ENCODE measurements at regions not wholly inside any gene's neighbourhood (a gene's known extent, or its start where the extent isn't known, plus 50 kb on each side); places are given as distances from the start of the nearest gene placed in this dataset.

GRCh38 chr2:36267194-36267593 lies 88.4 kb upstream of the CRIM1 start:
- H3K4me3 Mint-ChIP-seq = no peak overlapping the region
- peaks cover 3 to 15% of the 10 kb centered on the region in 2 donors for H3K36me3 Mint-ChIP-seq (ENCODE audit: insufficient read depth in 2 of 2)
- H3K9me3 Mint-ChIP-seq = peaks cover 0 to 12% of the 10 kb centered on the region in 2 donors
- H3K27me3 Mint-ChIP-seq (ENCODE audit: low read depth) = no peaks in the 10 kb centered on the region
- DNase-seq = no peak
- H3K27ac Mint-ChIP-seq = peak overlapping the region; percentile 43
- no peak for ATAC-seq (replicated peaks in 1 of 2)
- H3K4me1 Mint-ChIP-seq (ENCODE audit: low read depth) = peaks cover 16% of the 10 kb centered on the region

- DNase-seq = no peak
- ATAC-seq (replicated peaks in 1 of 2) = peak; percentile 72 to 82
- no peaks in the 10 kb centered on the region for H3K27me3 Mint-ChIP-seq (ENCODE audit: low read depth)
- peaks cover 16% of the 10 kb centered on the region for H3K4me1 Mint-ChIP-seq (ENCODE audit: low read depth)
- no peak overlapping the region for H3K4me3 Mint-ChIP-seq
- H3K36me3 Mint-ChIP-seq (ENCODE audit: insufficient read depth in 2 of 2) = peaks cover 3 to 15% of the 10 kb centered on the region in 2 donors
- peak overlapping the region; percentile 43 for H3K27ac Mint-ChIP-seq
- H3K9me3 Mint-ChIP-seq = peaks cover 0 to 12% of the 10 kb centered on the region in 2 donors
Measured at GRCh38 chr2:36266536-36267121, 88.9 kb upstream of the CRIM1 start.

- H3K4me1 Mint-ChIP-seq (ENCODE audit: low read depth) = peaks cover 16% of the 10 kb centered on the region
- H3K4me3 Mint-ChIP-seq = no peak overlapping the region
- DNase-seq (no peak), ATAC-seq (replicated peaks in 1 of 2) (no peak)
- H3K36me3 Mint-ChIP-seq (ENCODE audit: insufficient read depth in 2 of 2) = peaks cover 3 to 12% of the 10 kb centered on the region in 2 donors
- H3K27me3 Mint-ChIP-seq (ENCODE audit: low read depth) = peaks cover under 1% of the 10 kb centered on the region
- H3K27ac Mint-ChIP-seq = peak overlapping the region; percentile 80
- H3K9me3 Mint-ChIP-seq = peaks cover 0 to 13% of the 10 kb centered on the region in 2 donors
Measured at GRCh38 chr2:36262581-36262980, 93.0 kb upstream of the CRIM1 start.

GRCh38 chr2:36255863-36256262 lies 99.7 kb upstream of the CRIM1 start:
- H3K9me3 Mint-ChIP-seq = peaks cover 0 to 1% of the 10 kb centered on the region in 2 donors
- H3K27me3 Mint-ChIP-seq (ENCODE audit: low read depth) = peaks cover 23% of the 10 kb centered on the region
- no peak overlapping the region for H3K27ac Mint-ChIP-seq
- DNase-seq = no peak
- no peaks in the 10 kb centered on the region for H3K36me3 Mint-ChIP-seq (ENCODE audit: insufficient read depth in 2 of 2)
- no peak for ATAC-seq (replicated peaks in 1 of 2)
- no peak overlapping the region for H3K4me3 Mint-ChIP-seq
- no peaks in the 10 kb centered on the region for H3K4me1 Mint-ChIP-seq (ENCODE audit: low read depth)

- H3K4me3 Mint-ChIP-seq = no peak overlapping the region
- peaks cover 4% of the 10 kb centered on the region for H3K4me1 Mint-ChIP-seq (ENCODE audit: low read depth)
- peaks cover 23% of the 10 kb centered on the region for H3K27me3 Mint-ChIP-seq (ENCODE audit: low read depth)
- peaks cover 0 to 3% of the 10 kb centered on the region in 2 donors for H3K36me3 Mint-ChIP-seq (ENCODE audit: insufficient read depth in 2 of 2)
- no peak overlapping the region for H3K27ac Mint-ChIP-seq
- H3K9me3 Mint-ChIP-seq = peaks cover 0 to 2% of the 10 kb centered on the region in 2 donors
- ATAC-seq (replicated peaks in 1 of 2) = no peak
- no peak for DNase-seq
Measured at GRCh38 chr2:36253086-36253485, 102.5 kb upstream of the CRIM1 start.

- H3K36me3 Mint-ChIP-seq (ENCODE audit: insufficient read depth in 2 of 2) = peaks cover 3 to 5% of the 10 kb centered on the region in 2 donors
- peak overlapping the region; percentile 58 to 88 for H3K4me3 Mint-ChIP-seq
- peaks cover 59% of the 10 kb centered on the region for H3K4me1 Mint-ChIP-seq (ENCODE audit: low read depth)
- DNase-seq (no peak), ATAC-seq (replicated peaks in 1 of 2) (peak; percentile 90 to 93)
- H3K27me3 Mint-ChIP-seq (ENCODE audit: low read depth) = peaks cover 11% of the 10 kb centered on the region
- H3K9me3 Mint-ChIP-seq = peaks cover 0 to 2% of the 10 kb centered on the region in 2 donors
- peak overlapping the region; percentile 99 for H3K27ac Mint-ChIP-seq
Measured at GRCh38 chr2:36246320-36246990, 109.1 kb upstream of the CRIM1 start.

GRCh38 chr2:36245651-36246050 lies 109.9 kb upstream of the CRIM1 start:
- Mint-ChIP-seq H3K9me3 (peaks cover 0 to 2% of the 10 kb centered on the region in 2 donors), H3K4me3 (peak overlapping the region in 1 of 2 donors; percentile 25), H3K27ac (peak overlapping the region; percentile 65), H3K4me1 (ENCODE audit: low read depth) (peaks cover 67% of the 10 kb centered on the region), H3K27me3 (ENCODE audit: low read depth) (peaks cover 7% of the 10 kb centered on the region), H3K36me3 (ENCODE audit: insufficient read depth in 2 of 2) (peaks cover 3 to 5% of the 10 kb centered on the region in 2 donors)
- DNase-seq = no peak
- ATAC-seq (replicated peaks in 1 of 2) = no peak

GRCh38 chr2:36238106-36238505 lies 117.5 kb upstream of the CRIM1 start:
- Mint-ChIP-seq H3K27ac (no peak overlapping the region), H3K27me3 (ENCODE audit: low read depth) (peaks cover 7% of the 10 kb centered on the region), H3K4me1 (ENCODE audit: low read depth) (peaks cover 38% of the 10 kb centered on the region), H3K4me3 (no peak overlapping the region), H3K36me3 (ENCODE audit: insufficient read depth in 2 of 2) (peaks cover 3 to 9% of the 10 kb centered on the region in 2 donors), H3K9me3 (peaks cover 6 to 7% of the 10 kb centered on the region in 2 donors)
- DNase-seq = no peak
- ATAC-seq (replicated peaks in 1 of 2) = no peak

GRCh38 chr2:36235882-36236281 lies 119.7 kb upstream of the CRIM1 start:
- Mint-ChIP-seq H3K36me3 (ENCODE audit: insufficient read depth in 2 of 2) (peaks cover 3 to 9% of the 10 kb centered on the region in 2 donors), H3K9me3 (peaks cover 6 to 7% of the 10 kb centered on the region in 2 donors), H3K27me3 (ENCODE audit: low read depth) (no peaks in the 10 kb centered on the region), H3K4me3 (no peak overlapping the region), H3K4me1 (ENCODE audit: low read depth) (peaks cover 17% of the 10 kb centered on the region), H3K27ac (no peak overlapping the region)
- no peak for DNase-seq
- ATAC-seq (replicated peaks in 1 of 2) = no peak

GRCh38 chr2:36235426-36235825 lies 120.2 kb upstream of the CRIM1 start:
- no peak for ATAC-seq (replicated peaks in 1 of 2)

GRCh38 chr2:36223259-36223658 lies 132.3 kb upstream of the CRIM1 start:
- Mint-ChIP-seq H3K9me3 (peaks cover 1 to 2% of the 10 kb centered on the region in 2 donors), H3K4me3 (no peak overlapping the region)

More at GRCh38 chr2:36235426-36235825, 120.2 kb upstream of the CRIM1 start:
- peaks cover 3 to 9% of the 10 kb centered on the region in 2 donors for H3K36me3 Mint-ChIP-seq (ENCODE audit: insufficient read depth in 2 of 2)
- no peak overlapping the region for H3K27ac Mint-ChIP-seq
- H3K4me1 Mint-ChIP-seq (ENCODE audit: low read depth) = peaks cover 12% of the 10 kb centered on the region
- no peaks in the 10 kb centered on the region for H3K27me3 Mint-ChIP-seq (ENCODE audit: low read depth)
- H3K4me3 Mint-ChIP-seq = no peak overlapping the region
- peaks cover 6 to 7% of the 10 kb centered on the region in 2 donors for H3K9me3 Mint-ChIP-seq
- DNase-seq = no peak

GRCh38 chr2:36222485-36222884 lies 133.1 kb upstream of the CRIM1 start:
- Mint-ChIP-seq H3K27me3 (ENCODE audit: low read depth) (no peaks in the 10 kb centered on the region), H3K4me1 (ENCODE audit: low read depth) (no peaks in the 10 kb centered on the region), H3K27ac (no peak overlapping the region), H3K36me3 (ENCODE audit: insufficient read depth in 2 of 2) (peaks cover 0 to 2% of the 10 kb centered on the region in 2 donors), H3K9me3 (peaks cover 1 to 2% of the 10 kb centered on the region in 2 donors), H3K4me3 (no peak overlapping the region)
- no peak for DNase-seq
- ATAC-seq (replicated peaks in 1 of 2) = no peak

More at GRCh38 chr2:36223259-36223658, 132.3 kb upstream of the CRIM1 start:
- peaks cover 0 to 2% of the 10 kb centered on the region in 2 donors for H3K36me3 Mint-ChIP-seq (ENCODE audit: insufficient read depth in 2 of 2)
- ATAC-seq (replicated peaks in 1 of 2) (no peak), DNase-seq (no peak)
- no peak overlapping the region for H3K27ac Mint-ChIP-seq
- H3K27me3 Mint-ChIP-seq (ENCODE audit: low read depth) = no peaks in the 10 kb centered on the region
- no peaks in the 10 kb centered on the region for H3K4me1 Mint-ChIP-seq (ENCODE audit: low read depth)

GRCh38 chr2:36214691-36215090 lies 140.9 kb upstream of the CRIM1 start:
- no peak overlapping the region for H3K4me3 Mint-ChIP-seq
- no peak overlapping the region for H3K27ac Mint-ChIP-seq
- H3K4me1 Mint-ChIP-seq (ENCODE audit: low read depth) = no peaks in the 10 kb centered on the region
- peaks cover 2 to 3% of the 10 kb centered on the region in 2 donors for H3K36me3 Mint-ChIP-seq (ENCODE audit: insufficient read depth in 2 of 2)
- H3K27me3 Mint-ChIP-seq (ENCODE audit: low read depth) = no peaks in the 10 kb centered on the region
- peaks cover 0 to 2% of the 10 kb centered on the region in 2 donors for H3K9me3 Mint-ChIP-seq
- DNase-seq (no peak), ATAC-seq (replicated peaks in 1 of 2) (no peak)
